H1 (cell line): ENCODE measurements at regions not wholly inside any gene's neighbourhood (a gene's known extent, or its start where the extent isn't known, plus 50 kb on each side); places are given as distances from the start of the nearest gene placed in this dataset.

Experiments used
- BRCA1 ChIP-seq: IDR thresholded peaks from 2 replicates; pipeline ENCODE4 v1.6.1; 2012; ENCODE audit warnings: low read depth, low read length, improper control_type of control experiment
- KDM4A ChIP-seq: IDR thresholded peaks from one replicate; pipeline ENCODE4 v1.7.1; 2012; ENCODE audit warnings: low read depth, mild to moderate bottlenecking, moderate library complexity, low read length, inconsistent platforms; ENCODE audit not compliant: severe bottlenecking
- POLR2AphosphoS5 ChIP-seq: IDR thresholded peaks from 2 replicates; pipeline ENCODE4 v1.6.1; 2011; ENCODE audit warnings: low read depth, low read length

GRCh38 chr4:83772685-83773084 is 236.8 kb downstream of the GPAT3 start (continued):
- TF ChIP-seq KDM4A (no peak), POLR2AphosphoS5 (no peak), BRCA1 (no peak)
